IPS-18a (cell line): ENCODE measurements at regions not wholly inside any gene's neighbourhood (a gene's known extent, or its start where the extent isn't known, plus 50 kb on each side); places are given as distances from the start of the nearest gene placed in this dataset.

Experiments used
- H3K27ac ChIP-seq: one replicate; pipeline ENCODE4 v1.5.1; 2013; ENCODE audit warnings: low read length
- H3K27me3 ChIP-seq: one replicate; pipeline ENCODE4 v1.6.1; 2013; ENCODE audit warnings: mild to moderate bottlenecking, low read length; ENCODE audit not compliant: control insufficient read depth, insufficient read depth
- H3K36me3 ChIP-seq: one replicate; pipeline ENCODE4 v1.6.1; 2013; ENCODE audit warnings: low read depth, low read length; ENCODE audit not compliant: control insufficient read depth
- H3K4me1 ChIP-seq: one replicate; pipeline ENCODE4 v1.6.1; 2013; ENCODE audit warnings: low read depth, low read length; ENCODE audit not compliant: control insufficient read depth
- H3K4me3 ChIP-seq: one replicate; pipeline ENCODE4 v1.5.1; 2013; ENCODE audit warnings: low read length
- H3K9ac ChIP-seq: one replicate; pipeline ENCODE4 v1.6.1; 2013; ENCODE audit warnings: mild to moderate bottlenecking, low read length, moderate library complexity
- H3K9me3 ChIP-seq: one replicate; pipeline ENCODE4 v1.6.1; 2013; ENCODE audit warnings: low read depth, low read length; ENCODE audit not compliant: control insufficient read depth

DNA sequence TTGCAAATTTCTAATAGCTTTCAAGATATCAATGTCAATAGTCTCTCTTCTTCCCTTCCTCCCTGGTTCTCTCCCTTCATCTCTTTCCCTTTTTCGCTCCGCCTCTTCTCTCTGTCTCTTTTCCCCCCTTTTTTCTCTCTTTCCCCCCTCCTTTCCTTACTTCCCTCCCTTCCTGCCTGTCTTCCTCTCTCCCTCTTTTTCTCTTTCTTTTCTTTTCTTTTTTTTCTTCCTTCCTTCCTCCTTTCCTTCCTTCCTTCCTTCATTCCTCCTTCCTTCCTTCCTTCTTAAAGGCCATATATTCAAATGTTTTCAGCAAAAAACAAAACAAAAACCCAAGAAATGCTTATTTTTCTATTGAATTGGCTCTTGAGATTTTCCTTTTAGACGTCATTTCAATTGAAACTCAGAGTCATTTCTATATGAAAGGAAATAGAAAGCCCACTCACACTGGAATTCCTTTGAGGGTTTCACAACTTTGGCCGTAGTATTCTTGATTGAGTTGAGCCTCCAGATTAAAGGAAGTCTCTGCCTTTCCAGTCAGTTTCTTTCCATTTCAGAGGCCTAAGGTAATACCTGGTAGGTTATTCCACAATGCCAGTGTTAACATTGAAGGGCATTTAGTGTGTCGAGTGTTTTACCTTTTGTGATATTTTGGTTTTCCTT, 551.5 kb downstream of the LMO4 start:
- Histone ChIP-seq H3K4me1 (no peaks in the 10 kb centered on the region), H3K27ac (no peak overlapping the region), H3K9ac (no peak overlapping the region), H3K36me3 (no peaks in the 10 kb centered on the region), H3K9me3 (no peaks in the 10 kb centered on the region), H3K27me3 (no peaks in the 10 kb centered on the region), H3K4me3 (no peak overlapping the region)

DNA sequence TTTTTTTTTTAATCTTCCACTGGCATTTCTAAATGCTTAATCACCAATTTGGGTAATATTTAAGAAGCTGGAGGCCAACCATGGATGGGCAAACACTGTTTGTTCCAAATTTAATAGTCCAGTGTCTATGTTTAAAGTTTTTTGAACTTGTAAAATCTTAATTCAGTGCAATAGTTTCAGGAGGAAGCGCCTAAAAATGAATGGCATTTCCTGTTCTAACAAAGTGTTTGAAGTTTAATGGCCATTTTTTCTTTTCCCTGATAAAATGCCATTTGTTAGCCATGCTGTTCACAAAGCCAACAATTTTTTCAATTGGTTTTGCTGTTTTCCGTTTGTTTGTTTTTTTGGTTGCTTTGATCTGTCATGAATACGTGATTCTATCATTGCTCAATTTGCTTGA, 552.1 kb downstream of the LMO4 start:
- H3K4me3 ChIP-seq = no peak overlapping the region
- H3K36me3 ChIP-seq = no peaks in the 10 kb centered on the region
- no peaks in the 10 kb centered on the region for H3K27me3 ChIP-seq
- no peak overlapping the region for H3K27ac ChIP-seq
- no peaks in the 10 kb centered on the region for H3K9me3 ChIP-seq
- no peak overlapping the region for H3K9ac ChIP-seq
- H3K4me1 ChIP-seq = no peaks in the 10 kb centered on the region

GRCh38 chr1:87883906-87884305, 555.2 kb downstream of the LMO4 start:
- H3K9me3 ChIP-seq = no peaks in the 10 kb centered on the region
- no peaks in the 10 kb centered on the region for H3K4me1 ChIP-seq

GRCh38 chr1:87884581-87884980, 555.9 kb downstream of the LMO4 start:
- H3K27me3 ChIP-seq = no peaks in the 10 kb centered on the region
- no peaks in the 10 kb centered on the region for H3K9me3 ChIP-seq
- H3K36me3 ChIP-seq = no peaks in the 10 kb centered on the region

More at GRCh38 chr1:87883906-87884305, 555.2 kb downstream of the LMO4 start:
- no peaks in the 10 kb centered on the region for H3K36me3 ChIP-seq
- H3K27me3 ChIP-seq = no peaks in the 10 kb centered on the region
- H3K27ac ChIP-seq = no peak overlapping the region
- no peak overlapping the region for H3K4me3 ChIP-seq
- no peak overlapping the region for H3K9ac ChIP-seq

DNA sequence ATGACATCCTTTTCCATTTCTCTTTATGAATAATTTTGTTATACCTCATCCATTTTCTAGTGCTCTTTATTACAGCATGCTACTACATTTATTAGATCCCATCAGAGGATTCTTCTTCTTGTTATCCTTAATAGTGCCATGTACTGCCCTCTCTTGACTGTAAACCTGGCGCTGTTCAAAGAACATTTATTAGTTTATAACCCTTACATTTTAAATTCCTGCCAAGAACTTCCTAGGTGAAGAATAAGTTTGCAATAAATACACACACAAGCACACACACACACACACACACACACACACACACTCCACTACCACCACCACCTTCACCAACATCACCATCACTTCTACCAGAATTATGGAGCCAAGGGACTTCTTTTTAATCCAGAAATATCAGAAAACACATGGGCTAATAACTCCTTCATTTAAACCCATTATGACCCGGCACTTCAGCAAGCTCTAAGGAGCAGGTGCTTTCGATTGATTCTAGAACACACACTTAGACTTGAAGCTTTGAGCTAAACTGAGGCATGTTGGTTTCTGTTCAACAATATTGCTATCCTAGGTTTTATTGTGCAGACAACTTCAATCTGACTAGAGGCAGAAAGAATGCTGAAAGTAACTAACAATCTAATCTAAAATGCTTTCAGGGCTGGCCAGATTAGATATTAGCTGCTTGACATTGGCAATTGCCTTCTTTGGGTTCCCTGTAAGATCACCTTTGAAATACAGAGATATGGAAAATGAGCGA, 556.8 kb downstream of the LMO4 start:
- Histone ChIP-seq H3K27me3 (no peaks in the 10 kb centered on the region), H3K4me3 (no peak overlapping the region), H3K27ac (no peak overlapping the region), H3K36me3 (no peaks in the 10 kb centered on the region), H3K9me3 (no peaks in the 10 kb centered on the region), H3K4me1 (no peaks in the 10 kb centered on the region), H3K9ac (no peak overlapping the region)

More at GRCh38 chr1:87884581-87884980, 555.9 kb downstream of the LMO4 start:
- Histone ChIP-seq H3K27ac (no peak overlapping the region), H3K4me1 (no peaks in the 10 kb centered on the region), H3K9ac (no peak overlapping the region), H3K4me3 (no peak overlapping the region)

- Histone ChIP-seq H3K4me3 (no peak overlapping the region), H3K9ac (no peak overlapping the region), H3K27me3 (no peaks in the 10 kb centered on the region), H3K4me1 (peaks cover 4% of the 10 kb centered on the region), H3K9me3 (no peaks in the 10 kb centered on the region), H3K36me3 (no peaks in the 10 kb centered on the region), H3K27ac (no peak overlapping the region)
These were observed 558.4 kb downstream of the LMO4 start for GRCh38 chr1:87887100-87887499.

- no peaks in the 10 kb centered on the region for H3K27me3 ChIP-seq
- H3K36me3 ChIP-seq = no peaks in the 10 kb centered on the region
- no peak overlapping the region for H3K4me3 ChIP-seq
- peaks cover 4% of the 10 kb centered on the region for H3K4me1 ChIP-seq
- H3K9me3 ChIP-seq = no peaks in the 10 kb centered on the region
- no peak overlapping the region for H3K27ac ChIP-seq
- H3K9ac ChIP-seq = no peak overlapping the region
These were observed 559.8 kb downstream of the LMO4 start for GRCh38 chr1:87888446-87888845.

- Histone ChIP-seq H3K27ac (no peak overlapping the region), H3K4me1 (peaks cover 4% of the 10 kb centered on the region), H3K9me3 (no peaks in the 10 kb centered on the region), H3K4me3 (no peak overlapping the region), H3K9ac (no peak overlapping the region), H3K27me3 (no peaks in the 10 kb centered on the region), H3K36me3 (no peaks in the 10 kb centered on the region)
These were observed 565.4 kb downstream of the LMO4 start for GRCh38 chr1:87894062-87894461.

- no peak overlapping the region for H3K27ac ChIP-seq
- no peaks in the 10 kb centered on the region for H3K9me3 ChIP-seq
- H3K4me1 ChIP-seq = no peaks in the 10 kb centered on the region
- H3K4me3 ChIP-seq = no peak overlapping the region
- no peaks in the 10 kb centered on the region for H3K27me3 ChIP-seq
- no peaks in the 10 kb centered on the region for H3K36me3 ChIP-seq
- no peak overlapping the region for H3K9ac ChIP-seq
These were observed 568.8 kb downstream of the LMO4 start for GRCh38 chr1:87897481-87897880.

GRCh38 chr1:87898431-87898830, 569.8 kb downstream of the LMO4 start:
- no peaks in the 10 kb centered on the region for H3K9me3 ChIP-seq
- no peak overlapping the region for H3K9ac ChIP-seq
- no peak overlapping the region for H3K4me3 ChIP-seq

GRCh38 chr1:87899017-87899416, 570.3 kb downstream of the LMO4 start:
- Histone ChIP-seq H3K9me3 (no peaks in the 10 kb centered on the region), H3K36me3 (no peaks in the 10 kb centered on the region), H3K4me3 (no peak overlapping the region), H3K27ac (no peak overlapping the region), H3K4me1 (peaks cover 4% of the 10 kb centered on the region), H3K9ac (no peak overlapping the region), H3K27me3 (no peaks in the 10 kb centered on the region)

More at GRCh38 chr1:87898431-87898830, 569.8 kb downstream of the LMO4 start:
- Histone ChIP-seq H3K36me3 (no peaks in the 10 kb centered on the region), H3K4me1 (peaks cover 4% of the 10 kb centered on the region), H3K27ac (no peak overlapping the region), H3K27me3 (no peaks in the 10 kb centered on the region)

DNA sequence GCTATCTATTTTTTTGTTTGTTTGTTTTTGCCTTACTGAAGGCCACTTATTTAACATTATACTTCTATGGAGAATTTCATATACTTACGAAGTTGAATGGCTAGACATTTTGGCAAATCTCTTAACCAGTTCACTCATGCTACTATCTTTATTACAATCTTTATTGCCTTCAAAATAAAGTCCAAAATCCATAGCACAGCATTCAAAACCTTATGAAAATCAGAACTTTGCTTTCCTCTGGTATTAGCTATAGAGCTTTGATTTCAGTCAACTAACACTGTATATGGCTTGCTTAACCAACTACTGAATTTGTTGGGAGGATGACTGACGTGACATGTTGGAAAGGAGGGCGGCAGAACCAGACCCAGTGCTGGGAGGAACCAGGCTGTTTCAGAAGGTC, 571.1 kb downstream of the LMO4 start:
- no peak overlapping the region for H3K27ac ChIP-seq
- H3K9me3 ChIP-seq = no peaks in the 10 kb centered on the region
- H3K4me1 ChIP-seq = peaks cover 4% of the 10 kb centered on the region
- no peaks in the 10 kb centered on the region for H3K36me3 ChIP-seq
- no peak overlapping the region for H3K9ac ChIP-seq
- no peaks in the 10 kb centered on the region for H3K27me3 ChIP-seq
- H3K4me3 ChIP-seq = no peak overlapping the region
